LNCAP (cell line): ENCODE measurements at regions not wholly inside any gene's neighbourhood (a gene's known extent, or its start where the extent isn't known, plus 50 kb on each side); places are given as distances from the start of the nearest gene placed in this dataset.

Experiments used
- TF ChIP-seq, protein P1 (sequence below): fragments of 450-650 bp; IDR thresholded peaks from 2 replicates; pipeline ENCODE4 v1.5.1; 2017; ENCODE audit warnings: mild to moderate bottlenecking

DNA sequence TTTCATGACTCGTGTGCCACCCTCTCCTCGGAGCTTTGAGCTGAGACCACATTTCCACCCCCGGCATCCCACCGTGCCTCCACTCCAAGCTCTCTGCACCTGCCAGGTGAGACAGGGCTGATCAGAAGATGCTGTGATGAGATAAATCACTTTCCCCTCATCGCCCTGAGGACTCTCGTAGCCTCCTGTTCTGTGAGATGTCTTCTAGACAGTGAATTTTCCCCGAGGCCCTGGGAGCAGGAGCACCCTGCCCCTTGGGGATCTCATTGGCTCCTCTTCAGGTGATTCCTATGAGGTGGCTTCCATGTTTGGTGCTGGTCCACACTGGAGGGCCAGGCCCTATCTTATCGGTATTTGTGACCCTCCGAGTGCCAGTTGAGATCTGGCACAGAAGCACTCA lies 154.0 kb upstream of the TSHZ3 start:
- TF ChIP-seq, protein P1, sequence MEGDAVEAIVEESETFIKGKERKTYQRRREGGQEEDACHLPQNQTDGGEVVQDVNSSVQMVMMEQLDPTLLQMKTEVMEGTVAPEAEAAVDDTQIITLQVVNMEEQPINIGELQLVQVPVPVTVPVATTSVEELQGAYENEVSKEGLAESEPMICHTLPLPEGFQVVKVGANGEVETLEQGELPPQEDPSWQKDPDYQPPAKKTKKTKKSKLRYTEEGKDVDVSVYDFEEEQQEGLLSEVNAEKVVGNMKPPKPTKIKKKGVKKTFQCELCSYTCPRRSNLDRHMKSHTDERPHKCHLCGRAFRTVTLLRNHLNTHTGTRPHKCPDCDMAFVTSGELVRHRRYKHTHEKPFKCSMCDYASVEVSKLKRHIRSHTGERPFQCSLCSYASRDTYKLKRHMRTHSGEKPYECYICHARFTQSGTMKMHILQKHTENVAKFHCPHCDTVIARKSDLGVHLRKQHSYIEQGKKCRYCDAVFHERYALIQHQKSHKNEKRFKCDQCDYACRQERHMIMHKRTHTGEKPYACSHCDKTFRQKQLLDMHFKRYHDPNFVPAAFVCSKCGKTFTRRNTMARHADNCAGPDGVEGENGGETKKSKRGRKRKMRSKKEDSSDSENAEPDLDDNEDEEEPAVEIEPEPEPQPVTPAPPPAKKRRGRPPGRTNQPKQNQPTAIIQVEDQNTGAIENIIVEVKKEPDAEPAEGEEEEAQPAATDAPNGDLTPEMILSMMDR = no peak

DNA sequence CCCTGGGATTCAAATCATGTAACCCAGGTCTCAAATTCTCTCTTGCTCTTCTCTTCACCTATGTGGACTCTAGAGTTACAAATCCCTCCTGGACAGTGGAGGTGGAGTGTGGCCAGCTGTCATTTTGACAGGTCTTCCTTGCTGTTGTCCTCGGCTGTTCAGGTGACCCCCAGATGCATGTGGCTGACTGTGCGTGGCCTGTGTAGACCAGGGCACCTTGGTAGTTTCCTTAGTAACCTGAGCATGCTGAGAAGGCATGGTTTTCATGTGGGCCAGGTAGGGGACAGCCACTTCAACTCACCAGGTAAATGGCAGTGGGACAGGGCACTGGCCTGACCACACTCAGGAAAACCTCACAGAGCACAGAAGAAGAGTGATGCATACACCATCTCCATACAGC lies 155.0 kb upstream of the TSHZ3 start:
- TF ChIP-seq, protein P1 = no peak

DNA sequence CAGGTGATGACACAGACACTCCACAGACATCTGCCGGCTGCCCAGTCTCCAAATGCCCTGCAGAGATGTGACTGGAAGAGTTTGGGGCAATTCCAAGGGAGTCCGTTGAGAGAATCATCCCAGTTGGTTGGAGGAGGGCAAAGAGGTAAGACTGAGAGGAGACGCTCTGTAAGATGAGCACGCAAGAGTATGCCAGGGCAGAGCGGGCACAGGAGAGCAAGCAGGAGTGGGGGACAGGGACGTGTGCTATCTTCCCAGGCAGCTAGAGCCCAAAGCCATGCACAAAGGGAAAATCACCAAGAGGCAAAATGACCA lies 156.3 kb upstream of the TSHZ3 start:
- TF ChIP-seq, protein P1 = no peak

DNA sequence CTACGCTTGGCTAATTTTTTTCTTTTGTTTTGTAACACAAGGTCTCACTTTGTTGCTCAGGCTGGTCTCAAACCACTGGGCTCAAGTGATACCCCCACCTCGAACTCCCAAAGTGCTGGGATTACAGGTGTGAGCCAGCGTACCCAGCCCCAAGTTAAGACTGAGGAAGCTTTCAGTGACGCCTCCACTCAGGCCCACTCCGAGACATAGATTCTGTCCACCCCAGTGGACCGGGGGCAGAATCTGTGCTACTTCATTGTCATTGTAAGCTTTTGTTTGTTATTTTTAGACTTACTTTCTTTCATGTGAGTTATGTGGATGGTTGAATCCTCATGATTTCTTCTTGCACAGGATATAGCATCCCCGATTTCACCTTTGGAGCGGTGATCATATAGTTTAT lies 156.9 kb upstream of the TSHZ3 start:
- TF ChIP-seq, protein P1 = no peak

DNA sequence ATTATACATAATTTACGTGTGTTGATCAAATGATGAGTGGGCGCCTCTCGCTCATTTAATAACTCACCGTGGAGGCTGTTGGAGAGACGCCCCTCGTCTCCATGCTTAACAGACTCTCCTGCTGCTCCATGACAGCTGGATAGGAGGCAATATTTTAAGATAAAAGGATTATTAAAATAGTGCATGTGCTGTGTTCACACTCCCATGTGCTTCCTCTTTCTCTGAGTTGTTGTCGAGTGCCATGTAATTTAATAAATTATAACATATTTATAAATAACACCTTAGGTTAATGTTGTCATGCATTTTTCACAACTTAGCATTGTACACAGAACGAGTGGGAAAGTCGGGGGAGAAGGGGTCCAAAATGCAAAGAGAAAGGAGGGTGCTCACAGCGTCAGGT lies 161.4 kb upstream of the TSHZ3 start:
- TF ChIP-seq, protein P1 = no peak

DNA sequence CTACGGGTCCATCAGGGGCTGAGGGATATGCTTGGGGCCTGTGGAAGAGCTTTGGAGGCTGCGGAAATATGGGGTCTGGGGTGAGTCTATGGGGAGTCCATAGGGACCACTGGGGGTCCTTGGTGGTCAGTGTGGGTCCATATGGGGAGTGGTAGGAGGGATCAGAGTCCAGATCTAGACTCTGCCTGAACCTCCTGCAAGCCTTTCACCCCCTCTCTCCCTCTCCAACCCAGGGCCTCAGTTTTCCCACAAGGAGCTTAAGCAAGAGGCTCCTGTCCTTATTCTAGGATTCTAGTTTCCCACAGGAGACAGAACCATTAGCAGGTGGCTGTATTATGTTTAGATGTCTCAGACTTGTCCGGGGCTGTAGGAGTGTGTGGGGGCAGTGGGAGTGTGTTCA lies 161.9 kb upstream of the TSHZ3 start:
- TF ChIP-seq, protein P1 = no peak

DNA sequence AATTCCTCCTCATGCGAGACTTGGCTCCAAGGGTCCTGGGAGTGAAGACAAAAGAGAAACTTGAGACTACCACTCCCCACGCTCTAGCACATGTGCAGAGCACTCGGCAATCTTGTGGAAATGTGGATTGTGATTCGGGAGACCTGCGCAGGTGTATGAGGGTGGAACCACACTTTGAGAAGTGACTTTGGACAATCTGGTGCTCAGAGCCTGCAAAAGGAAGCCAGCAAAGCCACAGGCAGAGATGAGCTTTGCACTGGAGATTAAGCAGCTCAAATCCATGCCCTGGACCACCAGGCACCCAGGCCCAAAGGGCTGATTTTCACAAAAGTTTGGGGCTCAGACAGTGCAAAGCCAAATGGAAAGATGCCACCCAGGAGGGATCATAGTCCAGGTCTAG lies 162.5 kb upstream of the TSHZ3 start:
- TF ChIP-seq, protein P1 = no peak

DNA sequence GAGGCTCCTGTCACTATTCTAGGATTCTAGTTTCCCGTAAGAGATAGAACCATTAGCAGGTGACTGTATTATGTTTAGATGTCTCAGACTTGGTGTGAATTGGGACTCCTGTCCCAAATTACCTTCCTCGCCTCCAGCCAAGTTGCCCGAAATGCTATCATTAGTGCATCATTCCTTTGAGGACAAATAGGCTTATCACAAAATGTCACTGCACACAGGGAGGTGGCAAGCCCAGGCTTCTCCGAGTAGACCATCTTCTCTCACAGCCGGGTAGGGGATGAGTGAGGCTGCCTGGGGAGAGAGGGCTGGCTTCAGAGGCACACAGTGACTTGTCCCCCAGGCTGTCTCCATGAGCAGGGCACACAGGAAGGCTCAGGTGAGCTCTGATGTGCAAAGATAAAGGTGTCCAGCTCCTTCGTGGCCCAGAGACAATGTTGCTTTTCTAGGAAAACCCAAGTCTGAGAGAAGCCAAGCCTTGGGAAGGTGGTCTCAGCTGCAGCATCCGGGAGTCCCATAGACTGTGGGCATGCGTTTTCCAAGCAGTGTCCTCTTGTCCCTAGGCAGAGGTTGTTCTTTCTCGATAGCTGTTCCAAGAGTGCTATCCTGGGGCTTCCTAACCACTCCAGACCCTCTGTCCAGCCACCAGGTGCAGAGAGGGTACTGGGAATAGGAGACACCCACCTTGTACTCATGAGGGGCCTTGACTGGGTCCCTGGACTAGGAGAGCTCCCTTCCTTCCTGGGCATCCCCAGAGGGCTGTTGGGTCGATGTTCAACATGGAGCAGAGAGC lies 163.1 kb upstream of the TSHZ3 start:
- TF ChIP-seq, protein P1 = no peak
